ENCODE measurements at regions not wholly inside any gene's neighbourhood (a gene's known extent, or its start where the extent isn't known, plus 50 kb on each side); places are given as distances from the start of the nearest gene placed in this dataset.

DNA sequence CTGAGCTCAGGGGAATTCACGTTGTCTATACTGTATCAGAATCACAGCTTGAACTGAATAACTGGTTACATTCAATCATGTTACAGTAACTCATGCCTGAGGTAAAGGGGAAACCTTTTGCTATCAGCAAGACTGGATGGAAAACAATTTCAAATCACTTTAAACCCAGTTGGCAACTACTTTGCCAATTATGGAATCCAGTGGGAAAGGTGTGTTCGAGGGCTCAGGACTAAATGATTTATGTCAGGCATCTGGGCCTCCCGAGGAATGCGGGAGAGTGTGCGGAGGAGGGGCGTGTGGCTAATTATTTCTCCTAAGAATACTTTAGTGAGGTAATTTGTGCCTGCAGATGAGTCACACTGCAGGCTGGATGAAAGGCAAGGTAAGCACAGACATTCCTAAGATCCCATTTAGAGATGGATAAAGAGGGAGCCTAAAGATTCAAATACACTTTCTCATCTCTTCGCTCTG is 100.1 kb downstream of the HRH4 start:
- no peaks in the 10 kb centered on the region for H3K4me1 ChIP-seq
- H3K36me3 ChIP-seq: no peaks in the 10 kb centered on the region
- no peak overlapping the region for H3K27ac ChIP-seq
- no peak for DNase-seq
- no peaks in the 10 kb centered on the region for H3K27me3 ChIP-seq
- no peak overlapping the region for H3K4me3 ChIP-seq
- TF ChIP-seq POLR2A (IDR thresholded peaks at IDR 0.05): no peak
- TF ChIP-seq, protein P1, sequence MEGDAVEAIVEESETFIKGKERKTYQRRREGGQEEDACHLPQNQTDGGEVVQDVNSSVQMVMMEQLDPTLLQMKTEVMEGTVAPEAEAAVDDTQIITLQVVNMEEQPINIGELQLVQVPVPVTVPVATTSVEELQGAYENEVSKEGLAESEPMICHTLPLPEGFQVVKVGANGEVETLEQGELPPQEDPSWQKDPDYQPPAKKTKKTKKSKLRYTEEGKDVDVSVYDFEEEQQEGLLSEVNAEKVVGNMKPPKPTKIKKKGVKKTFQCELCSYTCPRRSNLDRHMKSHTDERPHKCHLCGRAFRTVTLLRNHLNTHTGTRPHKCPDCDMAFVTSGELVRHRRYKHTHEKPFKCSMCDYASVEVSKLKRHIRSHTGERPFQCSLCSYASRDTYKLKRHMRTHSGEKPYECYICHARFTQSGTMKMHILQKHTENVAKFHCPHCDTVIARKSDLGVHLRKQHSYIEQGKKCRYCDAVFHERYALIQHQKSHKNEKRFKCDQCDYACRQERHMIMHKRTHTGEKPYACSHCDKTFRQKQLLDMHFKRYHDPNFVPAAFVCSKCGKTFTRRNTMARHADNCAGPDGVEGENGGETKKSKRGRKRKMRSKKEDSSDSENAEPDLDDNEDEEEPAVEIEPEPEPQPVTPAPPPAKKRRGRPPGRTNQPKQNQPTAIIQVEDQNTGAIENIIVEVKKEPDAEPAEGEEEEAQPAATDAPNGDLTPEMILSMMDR (IDR thresholded peaks at IDR 0.05): no peak
- intact Hi-C loops (cut with DNase I; ENCODE audit: low total_unique reads): no loop called here
- H3K9me3 ChIP-seq: no peaks in the 10 kb centered on the region

DNA sequence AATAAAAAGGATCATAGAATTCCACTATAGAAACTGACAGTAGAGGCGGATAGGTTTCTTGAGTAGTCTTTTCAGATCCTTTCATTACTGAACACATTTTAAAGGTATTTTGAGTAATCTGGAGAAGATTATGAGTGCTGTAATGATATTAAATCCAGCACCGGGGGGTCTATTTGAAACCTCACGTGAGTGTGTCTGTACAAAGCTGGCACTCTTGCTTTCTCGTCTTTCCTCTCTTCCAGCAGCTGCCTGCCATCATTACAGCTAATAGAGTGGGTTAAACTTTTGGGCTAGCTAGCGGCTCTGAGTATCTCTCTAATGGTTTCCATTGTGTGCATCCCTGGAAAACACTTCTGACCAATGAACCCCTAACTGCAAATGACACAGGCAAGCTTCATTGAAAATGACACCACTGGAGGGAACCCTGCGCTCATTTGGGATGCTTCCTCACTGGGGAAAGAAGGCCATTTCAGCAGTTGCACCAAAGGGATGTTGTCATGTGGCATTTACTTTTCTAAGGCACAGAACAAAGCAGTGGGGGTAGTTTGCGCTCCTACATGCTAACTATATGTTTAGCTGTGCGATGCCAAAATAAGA is 101.0 kb downstream of the HRH4 start:
- Histone ChIP-seq H3K4me3 (no peak overlapping the region), H3K27me3 (no peaks in the 10 kb centered on the region), H3K4me1 (no peaks in the 10 kb centered on the region), H3K27ac (no peak overlapping the region), H3K36me3 (no peaks in the 10 kb centered on the region), H3K9me3 (no peaks in the 10 kb centered on the region)
- intact Hi-C loops (cut with DNase I; ENCODE audit: low total_unique reads): no loop called here
- no peak for DNase-seq
- TF ChIP-seq, protein P1 (IDR thresholded peaks at IDR 0.05): no peak
- no peak for TF ChIP-seq POLR2A (IDR thresholded peaks at IDR 0.05)

DNA sequence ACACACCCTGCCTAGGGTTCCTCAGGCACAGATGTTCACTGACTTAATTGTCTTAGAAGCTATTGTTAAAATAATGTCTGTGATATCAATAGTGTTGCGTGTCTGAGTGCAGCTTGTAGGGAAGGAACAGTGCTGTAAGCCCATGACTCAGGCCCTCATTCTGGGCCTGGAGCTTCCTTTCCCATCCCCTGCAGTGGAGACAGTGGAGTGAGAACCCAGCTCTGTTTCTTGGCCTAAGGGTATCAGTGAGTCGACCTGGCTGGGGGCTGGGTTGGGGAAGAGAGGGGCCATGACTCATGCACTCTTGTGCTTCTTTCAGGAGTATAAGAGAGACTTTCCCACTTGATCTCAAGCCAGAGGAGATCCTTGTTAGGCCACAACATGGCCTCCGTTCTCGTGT is 106.8 kb downstream of the HRH4 start:
- Histone ChIP-seq H3K4me3 (no peak overlapping the region), H3K9me3 (no peaks in the 10 kb centered on the region), H3K4me1 (no peaks in the 10 kb centered on the region), H3K27ac (no peak overlapping the region), H3K27me3 (no peaks in the 10 kb centered on the region), H3K36me3 (no peaks in the 10 kb centered on the region)
- TF ChIP-seq, protein P1 (IDR thresholded peaks at IDR 0.05): no peak
- TF ChIP-seq POLR2A (IDR thresholded peaks at IDR 0.05): no peak
- no peak for DNase-seq
- intact Hi-C loops (cut with DNase I; ENCODE audit: low total_unique reads): no loop called here

DNA sequence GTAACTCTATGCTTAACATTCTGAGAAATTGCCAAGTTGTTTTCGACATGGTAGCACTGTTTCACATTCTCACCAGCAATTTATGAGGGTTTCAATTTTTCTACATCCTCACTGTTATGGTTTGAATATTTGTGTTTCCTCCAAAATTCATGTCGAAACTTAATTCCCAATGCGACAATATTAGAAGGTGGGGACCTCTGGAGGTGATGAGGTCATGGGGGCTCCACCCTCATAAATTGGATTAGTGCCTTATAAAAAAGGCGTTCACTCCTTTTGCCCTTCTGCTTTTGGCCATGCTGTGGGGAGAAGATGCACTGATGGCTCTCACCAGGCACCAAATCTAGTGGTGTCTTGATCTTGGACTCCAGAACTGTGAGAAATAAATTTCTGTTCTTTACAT is 110.3 kb downstream of the HRH4 start:
- H3K27me3 ChIP-seq: no peaks in the 10 kb centered on the region
- no peaks in the 10 kb centered on the region for H3K36me3 ChIP-seq
- DNase-seq: no peak
- H3K9me3 ChIP-seq: no peaks in the 10 kb centered on the region
- intact Hi-C loops (cut with DNase I; ENCODE audit: low total_unique reads): no loop called here
- TF ChIP-seq POLR2A (IDR thresholded peaks at IDR 0.05): no peak
- TF ChIP-seq, protein P1 (IDR thresholded peaks at IDR 0.05): no peak
- H3K4me1 ChIP-seq: no peaks in the 10 kb centered on the region
- H3K4me3 ChIP-seq: no peak overlapping the region
- H3K27ac ChIP-seq: no peak overlapping the region

DNA sequence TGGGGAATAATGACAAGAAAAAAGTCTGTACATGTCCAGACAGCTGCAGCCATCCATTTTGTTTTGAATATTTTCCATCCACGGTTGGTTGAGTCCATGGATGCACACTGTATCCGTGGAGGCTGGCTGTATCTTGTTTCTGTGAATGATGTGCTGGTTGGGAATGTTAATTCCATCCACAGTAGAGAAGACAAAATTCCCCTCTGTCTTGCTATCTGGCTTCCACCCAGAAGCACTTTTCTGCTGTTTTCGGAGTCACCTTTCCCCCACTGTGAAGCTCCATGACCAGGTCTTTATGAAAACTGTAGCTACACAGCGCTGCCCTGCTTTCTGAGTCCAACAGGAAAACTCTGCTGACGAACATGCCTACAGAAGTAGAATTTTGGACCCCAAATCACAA is 122.3 kb downstream of the HRH4 start:
- Histone ChIP-seq H3K27me3 (no peaks in the 10 kb centered on the region), H3K4me1 (no peaks in the 10 kb centered on the region), H3K4me3 (no peak overlapping the region), H3K27ac (no peak overlapping the region), H3K36me3 (no peaks in the 10 kb centered on the region), H3K9me3 (no peaks in the 10 kb centered on the region)
- intact Hi-C loops (cut with DNase I; ENCODE audit: low total_unique reads): no loop called here
- TF ChIP-seq POLR2A (IDR thresholded peaks at IDR 0.05): no peak
- TF ChIP-seq, protein P1 (IDR thresholded peaks at IDR 0.05): no peak
- no peak for DNase-seq

All from uterus (tissue), 3 donors.